ENCODE measurements at regions not wholly inside any gene's neighbourhood (a gene's known extent, or its start where the extent isn't known, plus 50 kb on each side); places are given as distances from the start of the nearest gene placed in this dataset.

GRCh38 chr12:46554460-46554859 lies 181.9 kb upstream of the SLC38A2 start:
- H3K4me1 Mint-ChIP-seq (ENCODE audit: unreplicated experiment) = peaks cover 88% of the 10 kb centered on the region
- no peak for DNase-seq (ENCODE audit: extremely low spot score, unreplicated experiment)
- no peak overlapping the region for H3K4me3 Mint-ChIP-seq (ENCODE audit: unreplicated experiment)
- H3K27ac Mint-ChIP-seq (ENCODE audit: unreplicated experiment) = peak overlapping the region; percentile 96
- H3K9me3 Mint-ChIP-seq (ENCODE audit: unreplicated experiment) = peaks cover 6% of the 10 kb centered on the region
- no peaks in the 10 kb centered on the region for H3K27me3 Mint-ChIP-seq (ENCODE audit: unreplicated experiment)
- peaks cover 2% of the 10 kb centered on the region for H3K36me3 Mint-ChIP-seq (ENCODE audit: unreplicated experiment)
- TF ChIP-seq, protein P1, sequence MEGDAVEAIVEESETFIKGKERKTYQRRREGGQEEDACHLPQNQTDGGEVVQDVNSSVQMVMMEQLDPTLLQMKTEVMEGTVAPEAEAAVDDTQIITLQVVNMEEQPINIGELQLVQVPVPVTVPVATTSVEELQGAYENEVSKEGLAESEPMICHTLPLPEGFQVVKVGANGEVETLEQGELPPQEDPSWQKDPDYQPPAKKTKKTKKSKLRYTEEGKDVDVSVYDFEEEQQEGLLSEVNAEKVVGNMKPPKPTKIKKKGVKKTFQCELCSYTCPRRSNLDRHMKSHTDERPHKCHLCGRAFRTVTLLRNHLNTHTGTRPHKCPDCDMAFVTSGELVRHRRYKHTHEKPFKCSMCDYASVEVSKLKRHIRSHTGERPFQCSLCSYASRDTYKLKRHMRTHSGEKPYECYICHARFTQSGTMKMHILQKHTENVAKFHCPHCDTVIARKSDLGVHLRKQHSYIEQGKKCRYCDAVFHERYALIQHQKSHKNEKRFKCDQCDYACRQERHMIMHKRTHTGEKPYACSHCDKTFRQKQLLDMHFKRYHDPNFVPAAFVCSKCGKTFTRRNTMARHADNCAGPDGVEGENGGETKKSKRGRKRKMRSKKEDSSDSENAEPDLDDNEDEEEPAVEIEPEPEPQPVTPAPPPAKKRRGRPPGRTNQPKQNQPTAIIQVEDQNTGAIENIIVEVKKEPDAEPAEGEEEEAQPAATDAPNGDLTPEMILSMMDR (IDR thresholded peaks at IDR 0.05) = no peak

- DNase-seq (ENCODE audit: extremely low spot score, unreplicated experiment) = no peak
- Mint-ChIP-seq H3K4me1 (ENCODE audit: unreplicated experiment) (peaks cover 88% of the 10 kb centered on the region), H3K9me3 (ENCODE audit: unreplicated experiment) (peaks cover 6% of the 10 kb centered on the region), H3K27me3 (ENCODE audit: unreplicated experiment) (no peaks in the 10 kb centered on the region), H3K27ac (ENCODE audit: unreplicated experiment) (peak overlapping the region; percentile 96), H3K4me3 (ENCODE audit: unreplicated experiment) (no peak overlapping the region), H3K36me3 (ENCODE audit: unreplicated experiment) (peaks cover 2% of the 10 kb centered on the region)
- TF ChIP-seq, protein P1 (IDR thresholded peaks at IDR 0.05) = no peak
Observed at GRCh38 chr12:46553911-46554310, 181.3 kb upstream of the SLC38A2 start.

- TF ChIP-seq, protein P1 (IDR thresholded peaks at IDR 0.05) = no peak
- H3K36me3 Mint-ChIP-seq (ENCODE audit: unreplicated experiment) = peaks cover 2% of the 10 kb centered on the region
- peak overlapping the region; percentile 85 for H3K27ac Mint-ChIP-seq (ENCODE audit: unreplicated experiment)
- H3K27me3 Mint-ChIP-seq (ENCODE audit: unreplicated experiment) = no peaks in the 10 kb centered on the region
- peaks cover 6% of the 10 kb centered on the region for H3K9me3 Mint-ChIP-seq (ENCODE audit: unreplicated experiment)
- peaks cover 88% of the 10 kb centered on the region for H3K4me1 Mint-ChIP-seq (ENCODE audit: unreplicated experiment)
- no peak for DNase-seq (ENCODE audit: extremely low spot score, unreplicated experiment)
- no peak overlapping the region for H3K4me3 Mint-ChIP-seq (ENCODE audit: unreplicated experiment)
Observed at GRCh38 chr12:46553266-46553665, 180.7 kb upstream of the SLC38A2 start.

- peak overlapping the region; percentile 34 for H3K4me3 Mint-ChIP-seq (ENCODE audit: unreplicated experiment)
- no peaks in the 10 kb centered on the region for H3K27me3 Mint-ChIP-seq (ENCODE audit: unreplicated experiment)
- H3K36me3 Mint-ChIP-seq (ENCODE audit: unreplicated experiment) = peaks cover 4% of the 10 kb centered on the region
- no peaks in the 10 kb centered on the region for H3K9me3 Mint-ChIP-seq (ENCODE audit: unreplicated experiment)
- no peak for DNase-seq (ENCODE audit: extremely low spot score, unreplicated experiment)
- TF ChIP-seq, protein P1 (IDR thresholded peaks at IDR 0.05) = no peak
- peak overlapping the region; percentile 96 for H3K27ac Mint-ChIP-seq (ENCODE audit: unreplicated experiment)
- H3K4me1 Mint-ChIP-seq (ENCODE audit: unreplicated experiment) = peaks cover 81% of the 10 kb centered on the region
Observed at GRCh38 chr12:46550266-46550879, 177.8 kb upstream of the SLC38A2 start.

- Mint-ChIP-seq H3K4me3 (ENCODE audit: unreplicated experiment) (peak overlapping the region; percentile 34), H3K27me3 (ENCODE audit: unreplicated experiment) (no peaks in the 10 kb centered on the region), H3K36me3 (ENCODE audit: unreplicated experiment) (peaks cover 5% of the 10 kb centered on the region), H3K27ac (ENCODE audit: unreplicated experiment) (peak overlapping the region; percentile 96), H3K9me3 (ENCODE audit: unreplicated experiment) (no peaks in the 10 kb centered on the region), H3K4me1 (ENCODE audit: unreplicated experiment) (peaks cover 74% of the 10 kb centered on the region)
- TF ChIP-seq, protein P1 (IDR thresholded peaks at IDR 0.05) = no peak
- DNase-seq (ENCODE audit: extremely low spot score, unreplicated experiment) = no peak
Observed at GRCh38 chr12:46549527-46550265, 177.1 kb upstream of the SLC38A2 start.
